DND-41 (cell line): ENCODE measurements at regions not wholly inside any gene's neighbourhood (a gene's known extent, or its start where the extent isn't known, plus 50 kb on each side); places are given as distances from the start of the nearest gene placed in this dataset.
"Not testable (repeated sequence)": the region's sequence is repeated elsewhere in the genome, so short reads cannot be mapped to it uniquely, and the experiment has no call there.

ENCODE experiments used
- ATAC-seq: fragments of 200-7000 bp; cut with Tn5 transposase; 3 replicates; pipeline ENCODE4 v1.9.1; 2021; ENCODE audit warnings: low read depth; ENCODE audit not compliant: insufficient read depth
- DNase-seq: peaks from one replicate; pipeline ENCODE4 v3.0.0-alpha.2; 2020
- H2AFZ ChIP-seq: 2 replicates; pipeline ENCODE4 v1.6.0; 2012; ENCODE audit warnings: low read depth, low read length
- H3K27ac ChIP-seq: 2 replicates; pipeline ENCODE4 v1.5.1; 2012; ENCODE audit warnings: low read length, inconsistent platforms
- H3K27me3 ChIP-seq: fragments of 200-600 bp; sonication (generic); 2 replicates; pipeline ENCODE4 v1.6.0; 2012; ENCODE audit warnings: low read length, mild to moderate bottlenecking, inconsistent platforms; ENCODE audit not compliant: insufficient read depth, poor library complexity
- H3K36me3 ChIP-seq: 2 replicates; pipeline ENCODE4 v1.5.1; 2012; ENCODE audit warnings: low read length, inconsistent platforms; ENCODE audit not compliant: insufficient read depth
- H3K4me1 ChIP-seq: 2 replicates; pipeline ENCODE4 v1.5.1; 2012; ENCODE audit warnings: mild to moderate bottlenecking, low read length; ENCODE audit not compliant: insufficient read depth
- H3K4me2 ChIP-seq: 2 replicates; pipeline ENCODE4 v1.6.0; 2012; ENCODE audit warnings: mild to moderate bottlenecking, moderate library complexity, low read length, inconsistent platforms; ENCODE audit not compliant: insufficient read depth
- H3K4me3 ChIP-seq, 2 experiments: fragments of 200-600 bp in 1 of 2; shearing (Covaris generic) in 1 of 2; 2 replicates each; pipeline ENCODE4 v1.5.1; 2012 to 2016; ENCODE audit warnings: inconsistent platforms in 2 of 2, low read length in 2 of 2, mild to moderate bottlenecking in 2 of 2, low read depth in 1 of 2, moderate library complexity in 1 of 2
- H3K79me2 ChIP-seq: 2 replicates; pipeline ENCODE4 v1.6.0; 2012; ENCODE audit warnings: low read length, inconsistent platforms; ENCODE audit not compliant: insufficient read depth
- H3K9ac ChIP-seq: 2 replicates; pipeline ENCODE4 v1.6.0; 2012; ENCODE audit warnings: low read depth, mild to moderate bottlenecking, inconsistent platforms, low read length, moderate library complexity
- H3K9me3 ChIP-seq: 2 replicates; pipeline ENCODE4 v1.5.1; 2012; ENCODE audit warnings: low read length, moderate library complexity, mild to moderate bottlenecking, inconsistent platforms; ENCODE audit not compliant: insufficient read depth, severe bottlenecking
- H4K20me1 ChIP-seq: 2 replicates; pipeline ENCODE4 v1.6.0; 2012; ENCODE audit warnings: low read length; ENCODE audit not compliant: insufficient read depth
- CTCF ChIP-seq: IDR thresholded peaks from 2 replicates; pipeline ENCODE4 v1.5.1; 2012; ENCODE audit warnings: borderline replicate concordance, low read length, moderate library complexity, mild to moderate bottlenecking; ENCODE audit not compliant: poor library complexity, severe bottlenecking; ENCODE audit errors: extremely low read depth
- EZH2 ChIP-seq: IDR thresholded peaks from 3 replicates; pipeline ENCODE4 v1.6.1; 2012; ENCODE audit warnings: borderline replicate concordance, low read depth, mild to moderate bottlenecking, moderate library complexity, low read length, inconsistent platforms; ENCODE audit not compliant: severe bottlenecking

GRCh38 chr6:6960571-6961251, 147.1 kb upstream of the RREB1 start:
- H3K9me3 ChIP-seq = no peaks in the 10 kb centered on the region
- TF ChIP-seq EZH2 (no peak), CTCF (no peak)
- no peak overlapping the region for H3K4me3 ChIP-seq
- H3K27me3 ChIP-seq = no peaks in the 10 kb centered on the region
- H3K9ac ChIP-seq = no peak overlapping the region
- no peak overlapping the region for H2AFZ ChIP-seq
- no peak for DNase-seq
- H3K36me3 ChIP-seq = no peaks in the 10 kb centered on the region
- no peaks in the 10 kb centered on the region for H3K4me1 ChIP-seq
- no peak for ATAC-seq
- no peak overlapping the region for H3K27ac ChIP-seq
- H3K79me2 ChIP-seq = no peaks in the 10 kb centered on the region
- no peaks in the 10 kb centered on the region for H4K20me1 ChIP-seq
- no peak overlapping the region for H3K4me2 ChIP-seq

- no peak for ATAC-seq
Measured at GRCh38 chr6:6962086-6962485, 145.7 kb upstream of the RREB1 start.

GRCh38 chr6:6962699-6963098, 145.1 kb upstream of the RREB1 start:
- H3K27me3 ChIP-seq = no peaks in the 10 kb centered on the region
- ATAC-seq (no peak), DNase-seq (no peak)
- H3K36me3 ChIP-seq = no peaks in the 10 kb centered on the region
- H3K4me1 ChIP-seq = no peaks in the 10 kb centered on the region
- TF ChIP-seq CTCF (no peak), EZH2 (no peak)
- H3K9ac ChIP-seq = no peak overlapping the region
- H3K27ac ChIP-seq = no peak overlapping the region
- no peaks in the 10 kb centered on the region for H4K20me1 ChIP-seq
- H3K79me2 ChIP-seq = no peaks in the 10 kb centered on the region
- no peak overlapping the region for H2AFZ ChIP-seq
- no peak overlapping the region for H3K4me3 ChIP-seq
- H3K9me3 ChIP-seq = no peaks in the 10 kb centered on the region
- no peak overlapping the region for H3K4me2 ChIP-seq

More at GRCh38 chr6:6962086-6962485, 145.7 kb upstream of the RREB1 start:
- no peak for DNase-seq
- Histone ChIP-seq H3K36me3 (no peaks in the 10 kb centered on the region), H4K20me1 (no peaks in the 10 kb centered on the region), H3K4me1 (no peaks in the 10 kb centered on the region), H3K27me3 (no peaks in the 10 kb centered on the region), H3K9me3 (no peaks in the 10 kb centered on the region), H3K79me2 (no peaks in the 10 kb centered on the region), H3K27ac (no peak overlapping the region), H3K4me2 (no peak overlapping the region), H2AFZ (no peak overlapping the region), H3K4me3 (no peak overlapping the region), H3K9ac (no peak overlapping the region)
- TF ChIP-seq EZH2 = no peak
- TF ChIP-seq CTCF = no peak

DNA sequence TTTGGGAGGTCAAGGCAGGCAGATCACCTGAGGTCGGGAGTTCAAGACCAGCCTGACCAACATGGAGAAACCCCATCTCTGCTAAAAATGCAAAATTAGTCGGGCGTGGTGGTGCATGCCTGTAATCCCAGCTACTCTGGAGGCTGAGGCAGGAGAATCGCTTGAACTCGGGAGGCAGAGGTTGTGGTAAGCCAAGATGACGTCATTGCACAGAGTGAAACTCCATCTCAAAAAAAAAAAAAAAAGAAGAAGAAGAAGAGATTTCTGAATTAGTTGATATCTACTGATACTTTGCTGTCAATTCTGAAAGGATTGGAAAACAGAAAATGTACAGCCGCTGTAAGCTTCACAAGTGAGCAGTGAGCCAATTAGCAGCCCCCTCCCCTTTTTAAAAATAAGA, 144.4 kb upstream of the RREB1 start:
- not testable (repeated sequence) for ATAC-seq, H2AFZ ChIP-seq, H3K27ac ChIP-seq, H4K20me1 ChIP-seq, H3K36me3 ChIP-seq, H3K4me1 ChIP-seq, H3K9ac ChIP-seq, H3K4me3 ChIP-seq, DNase-seq, H3K4me2 ChIP-seq, H3K79me2 ChIP-seq, H3K27me3 ChIP-seq, H3K9me3 ChIP-seq
